Keratinocyte (primary cell): ENCODE measurements at regions not wholly inside any gene's neighbourhood (a gene's known extent, or its start where the extent isn't known, plus 50 kb on each side); places are given as distances from the start of the nearest gene placed in this dataset.
A peak's percentile ranks its signal among the peaks of the same experiment; 100 is the strongest.

Source experiments
- DNase-seq: peaks from one replicate; pipeline ENCODE4 v3.0.0-alpha.2; 2011; ENCODE audit warnings: low read depth, missing footprints, low spot score
- FAIRE-seq: peaks from 2 replicates; lab custom pipeline; 2011; peaks lifted over from hg19 to GRCh38; lab: Jason Lieb, UNC
- H2AFZ ChIP-seq: 2 replicates; pipeline ENCODE4 v1.6.0; 2012; ENCODE audit warnings: low read length, control low read depth, inconsistent platforms; ENCODE audit not compliant: control insufficient read depth
- H3K27ac ChIP-seq: 2 replicates; pipeline ENCODE4 v1.5.1; 2011; ENCODE audit warnings: low read length; ENCODE audit not compliant: control insufficient read depth, insufficient read depth
- H3K27me3 ChIP-seq: 3 replicates; pipeline ENCODE4 v1.6.0; 2011; ENCODE audit warnings: low read length; ENCODE audit not compliant: control insufficient read depth, insufficient read depth; ENCODE audit errors: extremely low read depth
- H3K36me3 ChIP-seq, 2 experiments: 2 replicates in 1 of 2; 3 replicates in 1 of 2; pipeline ENCODE4 v1.5.1; 2011; ENCODE audit warnings: low read length in 2 of 2, mild to moderate bottlenecking in 1 of 2; ENCODE audit not compliant: control insufficient read depth in 2 of 2, insufficient read depth in 2 of 2; ENCODE audit errors: extremely low read depth in 1 of 2
- H3K4me1 ChIP-seq: 3 replicates; pipeline ENCODE4 v1.5.1; 2011; ENCODE audit warnings: low read length; ENCODE audit not compliant: control insufficient read depth, insufficient read depth; ENCODE audit errors: extremely low read depth
- H3K4me2 ChIP-seq: 3 replicates; pipeline ENCODE4 v1.6.0; 2011; ENCODE audit warnings: low read depth, low read length; ENCODE audit not compliant: control insufficient read depth, insufficient read depth; ENCODE audit errors: extremely low read depth
- H3K4me3 ChIP-seq, 3 experiments: fragments of 200-600 bp in 1 of 3; sonication (generic) in 1 of 3; 2 replicates in 2 of 3; 3 replicates in 1 of 3; pipeline ENCODE4 v1.5.1; 2011 to 2016; ENCODE audit warnings: low read length in 3 of 3, mild to moderate bottlenecking in 3 of 3, control low read depth in 2 of 3, inconsistent platforms in 1 of 3, low read depth in 1 of 3, mixed read lengths in 1 of 3, mixed run types in 1 of 3, moderate library complexity in 1 of 3; ENCODE audit not compliant: control insufficient read depth in 2 of 3, insufficient read depth in 2 of 3; ENCODE audit errors: extremely low read depth in 1 of 3
- H3K79me2 ChIP-seq: 2 replicates; pipeline ENCODE4 v1.6.0; 2012; ENCODE audit warnings: low read length; ENCODE audit not compliant: control insufficient read depth, insufficient read depth
- H3K9ac ChIP-seq: 3 replicates; pipeline ENCODE4 v1.6.0; 2011; ENCODE audit warnings: low read length; ENCODE audit not compliant: control insufficient read depth, insufficient read depth; ENCODE audit errors: extremely low read depth
- H3K9me1 ChIP-seq: 3 replicates; pipeline ENCODE4 v1.6.0; 2011; ENCODE audit warnings: low read length; ENCODE audit not compliant: control insufficient read depth, insufficient read depth; ENCODE audit errors: extremely low read depth
- H3K9me3 ChIP-seq: 2 replicates; pipeline ENCODE4 v1.5.1; 2012; ENCODE audit warnings: low read depth, low read length; ENCODE audit not compliant: control insufficient read depth
- H4K20me1 ChIP-seq: 3 replicates; pipeline ENCODE4 v1.6.0; 2011; ENCODE audit warnings: low read length; ENCODE audit not compliant: control insufficient read depth, insufficient read depth; ENCODE audit errors: extremely low read depth
- CTCF ChIP-seq, 3 experiments: IDR thresholded peaks in 1 of 3; conservative IDR thresholded peaks in 1 of 3; optimal IDR thresholded peaks in 1 of 3; 2 replicates in 2 of 3; 3 replicates in 1 of 3; pipeline versions ENCODE3 to v1.5.1; 2011; ENCODE audit warnings: low read length in 3 of 3, mild to moderate bottlenecking in 3 of 3, moderate library complexity in 2 of 3, control low read depth in 1 of 3, inconsistent platforms in 1 of 3; ENCODE audit not compliant: insufficient read depth in 2 of 3; ENCODE audit errors: extremely low read depth in 1 of 3
- EZH2 ChIP-seq: IDR thresholded peaks from one replicate; pipeline ENCODE4 v1.6.1; 2012; ENCODE audit warnings: inconsistent platforms, mild to moderate bottlenecking, low read length, moderate library complexity
- dilution Hi-C: fragments of 300-500 bp; cut with MboI; formaldehyde crosslinking; loops from one replicate; pipeline ENCODE4 v1.7.0; 2020; ENCODE audit warnings: low sequenced_read_pairs; ENCODE audit not compliant: extremely low pct_ligation_motif_present

GRCh38 chr1:222455188-222455879 is 92.6 kb downstream of the HHIPL2 start:
- FAIRE-seq (peak; percentile 83), DNase-seq (no peak)
- peak overlapping the region; percentile 67 for H3K4me2 ChIP-seq
- no peaks in the 10 kb centered on the region for H4K20me1 ChIP-seq
- peak overlapping the region; percentile 78 for H2AFZ ChIP-seq
- TF ChIP-seq CTCF (optimal IDR thresholded peaks at IDR 0.05 in 1 of 3, IDR thresholded peaks at IDR 0.05 in 1 of 3, conservative IDR thresholded peaks at IDR 0.05 in 1 of 3; ENCODE audit: extremely low read depth in 1 of 3, insufficient read depth in 2 of 3, low read length in 3 of 3) (peak; percentile 89 to 99 (median 92)), EZH2 (no peak)
- no peaks in the 10 kb centered on the region for H3K79me2 ChIP-seq
- H3K27me3 ChIP-seq = no peaks in the 10 kb centered on the region
- H3K9me3 ChIP-seq = no peaks in the 10 kb centered on the region
- H3K9me1 ChIP-seq = no peaks in the 10 kb centered on the region
- dilution Hi-C loops = no loop called here
- no peaks in the 10 kb centered on the region for H3K36me3 ChIP-seq
- H3K9ac ChIP-seq = peak overlapping the region; percentile 48
- H3K4me1 ChIP-seq = peaks cover 13% of the 10 kb centered on the region
- no peak overlapping the region for H3K27ac ChIP-seq
- peak overlapping the region in 2 of 3 experiments; percentile 36 to 56 for H3K4me3 ChIP-seq

- FAIRE-seq = no peak
- no peak for DNase-seq
- Histone ChIP-seq H3K9me1 (no peaks in the 10 kb centered on the region), H3K4me3 (peak overlapping the region in 2 of 3 experiments; percentile 19 to 52), H3K27ac (no peak overlapping the region), H4K20me1 (no peaks in the 10 kb centered on the region), H3K36me3 (no peaks in the 10 kb centered on the region), H3K9ac (peak overlapping the region; percentile 48), H3K4me2 (peak overlapping the region; percentile 67), H3K27me3 (no peaks in the 10 kb centered on the region), H3K79me2 (no peaks in the 10 kb centered on the region), H2AFZ (peak overlapping the region; percentile 78), H3K9me3 (no peaks in the 10 kb centered on the region), H3K4me1 (peaks cover 13% of the 10 kb centered on the region)
- TF ChIP-seq EZH2 (no peak), CTCF (optimal IDR thresholded peaks at IDR 0.05 in 1 of 3, IDR thresholded peaks at IDR 0.05 in 1 of 3, conservative IDR thresholded peaks at IDR 0.05 in 1 of 3; ENCODE audit: extremely low read depth in 1 of 3, insufficient read depth in 2 of 3, low read length in 3 of 3) (no peak)
- dilution Hi-C loops = no loop called here
Observed at GRCh38 chr1:222454782-222455181, 93.1 kb downstream of the HHIPL2 start.
